ENCODE measurements at regions not wholly inside any gene's neighbourhood (a gene's known extent, or its start where the extent isn't known, plus 50 kb on each side); places are given as distances from the start of the nearest gene placed in this dataset.
A peak's percentile ranks its signal among the peaks of the same experiment; 100 is the strongest.

GRCh38 chr11:127255209-127255608 lies 254.6 kb upstream of the KIRREL3 start:
- no peak for DNase-seq (ENCODE audit: extremely low spot score, insufficient read length, low read depth)
- FAIRE-seq, result no peak

GRCh38 chr11:127252321-127252720 lies 251.8 kb upstream of the KIRREL3 start:
- DNase-seq (ENCODE audit: extremely low spot score, insufficient read length, low read depth) (peak; percentile 8), FAIRE-seq (no peak)

GRCh38 chr11:127249576-127249975 lies 249.0 kb upstream of the KIRREL3 start:
- DNase-seq (ENCODE audit: extremely low spot score, insufficient read length, low read depth), result no peak
- no peak for FAIRE-seq

GRCh38 chr11:127248476-127248875 lies 247.9 kb upstream of the KIRREL3 start:
- FAIRE-seq (no peak), DNase-seq (ENCODE audit: extremely low spot score, insufficient read length, low read depth) (no peak)

GRCh38 chr11:127247261-127247851 lies 246.8 kb upstream of the KIRREL3 start:
- FAIRE-seq (no peak), DNase-seq (ENCODE audit: extremely low spot score, insufficient read length, low read depth) (no peak)

- no peak for FAIRE-seq
- no peak for DNase-seq (ENCODE audit: extremely low spot score, insufficient read length, low read depth)
Observed at GRCh38 chr11:127242676-127243075, 242.1 kb upstream of the KIRREL3 start.

GRCh38 chr11:127238321-127238720 lies 237.8 kb upstream of the KIRREL3 start:
- DNase-seq (ENCODE audit: extremely low spot score, insufficient read length, low read depth), result no peak
- FAIRE-seq, result no peak

GRCh38 chr11:127236776-127237175 lies 236.2 kb upstream of the KIRREL3 start:
- FAIRE-seq (no peak), DNase-seq (ENCODE audit: extremely low spot score, insufficient read length, low read depth) (no peak)

- DNase-seq (ENCODE audit: extremely low spot score, insufficient read length, low read depth), result no peak
- FAIRE-seq, result no peak
Observed at GRCh38 chr11:127233998-127234397, 233.4 kb upstream of the KIRREL3 start.

- no peak for FAIRE-seq
- DNase-seq (ENCODE audit: extremely low spot score, insufficient read length, low read depth), result no peak
Observed at GRCh38 chr11:127230392-127230791, 229.8 kb upstream of the KIRREL3 start.

GRCh38 chr11:127226949-127227348 lies 226.4 kb upstream of the KIRREL3 start:
- DNase-seq (ENCODE audit: extremely low spot score, insufficient read length, low read depth), result no peak
- FAIRE-seq, result no peak

- FAIRE-seq, result no peak
- no peak for DNase-seq (ENCODE audit: extremely low spot score, insufficient read length, low read depth)
Observed at GRCh38 chr11:127226380-127226779, 225.8 kb upstream of the KIRREL3 start.

- no peak for DNase-seq (ENCODE audit: extremely low spot score, insufficient read length, low read depth)
- FAIRE-seq, result no peak
Observed at GRCh38 chr11:127225619-127226018, 225.0 kb upstream of the KIRREL3 start.

GRCh38 chr11:127224276-127224675 lies 223.7 kb upstream of the KIRREL3 start:
- no peak for DNase-seq (ENCODE audit: extremely low spot score, insufficient read length, low read depth)
- FAIRE-seq, result no peak

- no peak for DNase-seq (ENCODE audit: extremely low spot score, insufficient read length, low read depth)
- no peak for FAIRE-seq
Observed at GRCh38 chr11:127223633-127224032, 223.1 kb upstream of the KIRREL3 start.

- DNase-seq (ENCODE audit: extremely low spot score, insufficient read length, low read depth) (no peak), FAIRE-seq (no peak)
Observed at GRCh38 chr11:127223026-127223425, 222.5 kb upstream of the KIRREL3 start.

- FAIRE-seq (no peak), DNase-seq (ENCODE audit: extremely low spot score, insufficient read length, low read depth) (no peak)
Observed at GRCh38 chr11:127219704-127220103, 219.1 kb upstream of the KIRREL3 start.

- DNase-seq (ENCODE audit: extremely low spot score, insufficient read length, low read depth) (no peak), FAIRE-seq (no peak)
Observed at GRCh38 chr11:127218275-127218608, 217.7 kb upstream of the KIRREL3 start.

- no peak for DNase-seq (ENCODE audit: extremely low spot score, insufficient read length, low read depth)
- FAIRE-seq, result no peak
Observed at GRCh38 chr11:127217452-127218274, 217.1 kb upstream of the KIRREL3 start.

GRCh38 chr11:127205688-127206217 lies 205.2 kb upstream of the KIRREL3 start:
- DNase-seq (ENCODE audit: extremely low spot score, insufficient read length, low read depth), result no peak
- FAIRE-seq, result no peak

GRCh38 chr11:127203490-127203889 lies 202.9 kb upstream of the KIRREL3 start:
- FAIRE-seq (no peak), DNase-seq (ENCODE audit: extremely low spot score, insufficient read length, low read depth) (no peak)

GRCh38 chr11:127202105-127202504 lies 201.5 kb upstream of the KIRREL3 start:
- DNase-seq (ENCODE audit: extremely low spot score, insufficient read length, low read depth) (no peak), FAIRE-seq (no peak)

All from GM18507 (cell line).